ENCODE measurements at regions not wholly inside any gene's neighbourhood (a gene's known extent, or its start where the extent isn't known, plus 50 kb on each side); places are given as distances from the start of the nearest gene placed in this dataset.
"Not testable (repeated sequence)": the region's sequence is repeated elsewhere in the genome, so short reads cannot be mapped to it uniquely, and the experiment has no call there.

DNA sequence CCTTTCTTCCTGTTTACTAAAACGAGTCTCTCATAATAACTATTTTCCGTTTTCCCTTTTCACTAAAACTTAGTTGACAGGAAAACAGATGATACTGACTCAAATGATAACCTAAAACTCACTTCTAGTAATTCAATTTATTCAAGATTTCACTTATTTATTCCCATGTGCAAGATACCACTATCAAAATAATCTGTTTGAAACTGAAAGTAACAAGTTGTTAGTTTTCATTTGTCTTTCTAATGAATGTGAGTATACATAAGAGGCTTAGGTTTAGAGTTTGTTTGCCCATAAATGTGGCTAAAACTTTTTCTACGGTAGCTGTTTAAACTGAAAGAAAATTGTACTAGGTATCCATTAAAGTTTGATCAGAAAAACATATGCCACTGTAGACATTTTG is 314.9 kb upstream of the STEAP1 start:
- H3K9me3 ChIP-seq (replicated peaks): no peaks in the 10 kb centered on the region
- no peak overlapping the region for H3K27ac ChIP-seq (replicated peaks)
- no peak overlapping the region for H3K4me3 ChIP-seq
- H3K27me3 ChIP-seq (ENCODE audit: low read depth): no peaks in the 10 kb centered on the region
- TF ChIP-seq, protein P1, sequence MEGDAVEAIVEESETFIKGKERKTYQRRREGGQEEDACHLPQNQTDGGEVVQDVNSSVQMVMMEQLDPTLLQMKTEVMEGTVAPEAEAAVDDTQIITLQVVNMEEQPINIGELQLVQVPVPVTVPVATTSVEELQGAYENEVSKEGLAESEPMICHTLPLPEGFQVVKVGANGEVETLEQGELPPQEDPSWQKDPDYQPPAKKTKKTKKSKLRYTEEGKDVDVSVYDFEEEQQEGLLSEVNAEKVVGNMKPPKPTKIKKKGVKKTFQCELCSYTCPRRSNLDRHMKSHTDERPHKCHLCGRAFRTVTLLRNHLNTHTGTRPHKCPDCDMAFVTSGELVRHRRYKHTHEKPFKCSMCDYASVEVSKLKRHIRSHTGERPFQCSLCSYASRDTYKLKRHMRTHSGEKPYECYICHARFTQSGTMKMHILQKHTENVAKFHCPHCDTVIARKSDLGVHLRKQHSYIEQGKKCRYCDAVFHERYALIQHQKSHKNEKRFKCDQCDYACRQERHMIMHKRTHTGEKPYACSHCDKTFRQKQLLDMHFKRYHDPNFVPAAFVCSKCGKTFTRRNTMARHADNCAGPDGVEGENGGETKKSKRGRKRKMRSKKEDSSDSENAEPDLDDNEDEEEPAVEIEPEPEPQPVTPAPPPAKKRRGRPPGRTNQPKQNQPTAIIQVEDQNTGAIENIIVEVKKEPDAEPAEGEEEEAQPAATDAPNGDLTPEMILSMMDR (IDR thresholded peaks at IDR 0.05; ENCODE audit: borderline replicate concordance): no peak
- intact Hi-C loops (cut with micrococcal nuclease): no loop called here
- no peaks in the 10 kb centered on the region for H3K4me1 ChIP-seq
- DNase-seq: no peak
- no peaks in the 10 kb centered on the region for H3K36me3 ChIP-seq

DNA sequence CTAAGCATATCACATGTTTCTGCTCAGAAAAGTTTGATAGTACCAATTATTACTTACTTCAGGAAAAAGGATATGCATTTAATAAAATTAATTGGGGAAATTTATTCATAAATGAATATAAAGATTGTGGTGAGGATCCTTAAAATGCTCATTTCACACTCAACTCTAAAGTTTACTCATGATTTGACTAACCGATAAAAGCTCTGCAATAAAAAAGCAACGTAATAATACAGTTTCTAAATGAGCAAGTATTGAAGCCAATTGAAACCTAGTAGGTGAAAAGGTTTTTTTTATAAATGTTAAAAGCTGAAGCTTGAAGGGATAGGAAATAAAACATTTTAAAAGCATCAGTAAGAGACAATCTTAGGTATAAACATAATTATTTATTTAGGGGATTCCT is 308.3 kb upstream of the STEAP1 start:
- intact Hi-C loops (cut with micrococcal nuclease): no loop called here
- no peak overlapping the region for H3K27ac ChIP-seq (replicated peaks)
- DNase-seq: no peak
- H3K36me3 ChIP-seq: no peaks in the 10 kb centered on the region
- peaks cover 4% of the 10 kb centered on the region for H3K9me3 ChIP-seq (replicated peaks)
- H3K27me3 ChIP-seq (ENCODE audit: low read depth): no peaks in the 10 kb centered on the region
- H3K4me3 ChIP-seq: no peak overlapping the region
- no peaks in the 10 kb centered on the region for H3K4me1 ChIP-seq
- TF ChIP-seq, protein P1 (IDR thresholded peaks at IDR 0.05; ENCODE audit: borderline replicate concordance): no peak

DNA sequence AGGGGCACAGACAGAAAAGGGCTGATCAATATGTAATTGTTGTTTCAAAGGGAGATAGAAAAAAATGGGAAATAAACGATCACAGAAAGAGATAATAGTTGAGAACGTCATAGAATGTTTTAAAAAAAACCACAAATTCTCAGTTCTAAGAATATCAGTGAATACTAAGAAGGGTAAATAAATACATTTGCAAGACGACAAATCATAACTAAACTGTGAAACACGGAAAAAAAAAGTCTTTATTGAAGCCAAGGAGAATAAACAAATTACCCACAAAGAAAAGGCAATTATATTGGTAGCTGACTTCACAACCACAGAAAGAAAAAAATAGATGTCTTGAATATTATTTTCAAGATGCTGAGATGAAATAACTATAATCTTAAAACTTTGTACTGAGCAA is 305.2 kb upstream of the STEAP1 start:
- Histone ChIP-seq H3K4me1 (no peaks in the 10 kb centered on the region), H3K4me3 (no peak overlapping the region), H3K9me3 (replicated peaks) (peaks cover 4% of the 10 kb centered on the region), H3K27ac (replicated peaks) (no peak overlapping the region), H3K27me3 (ENCODE audit: low read depth) (no peaks in the 10 kb centered on the region), H3K36me3 (no peaks in the 10 kb centered on the region)
- intact Hi-C loops (cut with micrococcal nuclease): no loop called here
- TF ChIP-seq, protein P1 (IDR thresholded peaks at IDR 0.05; ENCODE audit: borderline replicate concordance): no peak
- DNase-seq: no peak

DNA sequence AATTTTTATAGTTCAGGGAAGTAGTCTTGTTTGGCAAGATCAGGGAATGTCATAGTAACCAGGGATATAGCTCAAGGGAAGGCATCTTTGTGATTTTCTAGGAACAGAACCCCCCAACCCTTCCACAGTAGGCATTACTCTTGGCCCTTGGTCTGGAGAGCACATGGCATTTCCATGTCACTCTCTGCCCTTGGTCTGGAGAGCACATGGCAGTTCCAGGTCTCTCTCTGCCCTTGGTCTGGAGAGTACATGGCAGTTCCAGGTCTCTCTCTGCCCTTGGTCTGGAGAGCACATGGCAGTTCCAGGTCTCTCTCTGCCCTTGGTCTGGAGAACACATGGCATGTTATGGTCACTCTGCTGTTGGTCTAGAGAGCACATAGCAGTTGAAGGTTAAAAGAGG is 297.2 kb upstream of the STEAP1 start:
- H3K27me3 ChIP-seq (ENCODE audit: low read depth); H3K4me3 ChIP-seq; intact Hi-C loops (cut with micrococcal nuclease); H3K36me3 ChIP-seq; DNase-seq; H3K27ac ChIP-seq (replicated peaks); H3K4me1 ChIP-seq: not testable (repeated sequence)
- H3K9me3 ChIP-seq (replicated peaks): peaks cover 48% of the 10 kb centered on the region

DNA sequence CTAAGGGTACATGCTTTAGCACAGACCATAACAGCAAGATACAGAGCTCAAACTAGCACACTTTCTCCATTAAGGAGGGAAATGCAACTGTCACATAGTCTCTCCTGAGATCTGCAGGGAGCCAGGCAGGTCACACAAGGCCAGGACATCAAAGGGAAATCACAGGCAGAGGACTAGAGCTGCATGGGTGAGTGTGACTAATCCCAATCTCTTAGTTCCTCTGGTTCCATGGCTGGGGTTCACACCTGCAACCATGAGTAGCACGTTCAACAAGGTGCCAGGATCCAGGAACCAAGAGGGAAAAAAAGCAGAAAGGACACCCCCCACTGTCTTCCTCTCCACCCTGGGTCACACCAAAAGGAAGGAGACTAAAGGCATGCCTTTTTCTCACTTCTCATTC is 296.5 kb upstream of the STEAP1 start:
- Histone ChIP-seq H3K4me3 (no peak overlapping the region), H3K9me3 (replicated peaks) (peaks cover 48% of the 10 kb centered on the region), H3K4me1 (no peaks in the 10 kb centered on the region), H3K27me3 (ENCODE audit: low read depth) (no peaks in the 10 kb centered on the region), H3K27ac (replicated peaks) (no peak overlapping the region), H3K36me3 (no peaks in the 10 kb centered on the region)
- TF ChIP-seq, protein P1 (IDR thresholded peaks at IDR 0.05; ENCODE audit: borderline replicate concordance): no peak
- DNase-seq: no peak
- intact Hi-C loops (cut with micrococcal nuclease): no loop called here

DNA sequence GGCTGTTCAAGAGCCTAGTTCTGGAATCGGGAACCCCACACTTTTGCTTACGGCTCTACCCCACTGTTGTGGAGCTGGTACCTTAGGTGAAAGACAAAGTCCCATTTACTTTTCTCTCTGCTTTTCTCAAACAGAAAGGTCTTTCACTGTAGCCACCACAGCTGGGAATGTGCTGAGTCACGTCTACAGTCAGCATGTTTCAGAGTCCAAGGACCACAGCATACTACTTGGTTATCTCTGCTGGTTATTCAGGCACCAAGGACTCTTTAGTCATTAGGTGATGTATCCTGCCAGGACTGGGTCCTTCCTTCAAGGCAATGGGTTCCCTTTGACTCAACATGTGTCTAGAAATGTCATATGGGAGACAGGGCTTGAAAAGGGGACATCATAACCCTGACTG is 266.8 kb upstream of the STEAP1 start:
- Histone ChIP-seq H3K4me1 (no peaks in the 10 kb centered on the region), H3K4me3 (no peak overlapping the region), H3K27ac (replicated peaks) (no peak overlapping the region), H3K27me3 (ENCODE audit: low read depth) (no peaks in the 10 kb centered on the region), H3K36me3 (no peaks in the 10 kb centered on the region), H3K9me3 (replicated peaks) (no peaks in the 10 kb centered on the region)
- TF ChIP-seq, protein P1 (IDR thresholded peaks at IDR 0.05; ENCODE audit: borderline replicate concordance): no peak
- intact Hi-C loops (cut with micrococcal nuclease): no loop called here
- no peak for DNase-seq

Data from left ventricle myocardium inferior (tissue), 1 donor.